SK-N-SH treated with all-trans-retinoic acid at 6 μM for 48 hours (cell line): ENCODE measurements at regions not wholly inside any gene's neighbourhood (a gene's known extent, or its start where the extent isn't known, plus 50 kb on each side); places are given as distances from the start of the nearest gene placed in this dataset.

Experiments
- PPARA ChIP-seq: fragments of 250-450 bp; sonication (Bioruptor Pico); IDR thresholded peaks from 2 replicates; pipeline ENCODE4 v1.5.0; 2020; ENCODE audit warnings: mild to moderate bottlenecking, borderline replicate concordance
- RARB ChIP-seq: fragments of 250-450 bp; sonication (Bioruptor Pico); IDR thresholded peaks from 2 replicates; pipeline ENCODE4 v1.8.0; 2021; ENCODE audit warnings: mild to moderate bottlenecking, moderate library complexity
- SNAI2 ChIP-seq: fragments of 250-450 bp; sonication (Bioruptor Pico); IDR thresholded peaks from 2 replicates; pipeline ENCODE4 v1.5.0; 2020; ENCODE audit warnings: mild to moderate bottlenecking, moderate library complexity
- ZFP3 ChIP-seq: fragments of 250-450 bp; sonication (Bioruptor Pico); IDR thresholded peaks from 2 replicates; pipeline ENCODE4 v1.5.0; 2020; ENCODE audit warnings: mild to moderate bottlenecking, moderate library complexity
- ZFP30 ChIP-seq: fragments of 450-650 bp; formaldehyde crosslinking; IDR thresholded peaks from 2 replicates; pipeline ENCODE4 v1.5.0; 2022; ENCODE audit warnings: mild to moderate bottlenecking, moderate library complexity
- TF ChIP-seq, protein P1 (sequence below): fragments of 250-450 bp; sonication (Bioruptor Pico); IDR thresholded peaks from 2 replicates; pipeline ENCODE4 v1.8.0; 2020; ENCODE audit warnings: mild to moderate bottlenecking, moderate library complexity, borderline replicate concordance
- TF ChIP-seq, protein P2 (sequence below): fragments of 250-450 bp; sonication (Bioruptor Pico); IDR thresholded peaks from 2 replicates; pipeline ENCODE4 v1.5.1; 2021; ENCODE audit warnings: mild to moderate bottlenecking, moderate library complexity
- TF ChIP-seq, protein P3 (sequence below): fragments of 250-450 bp; sonication (Bioruptor Pico); IDR thresholded peaks from 2 replicates; pipeline ENCODE4 v1.5.0; 2020; ENCODE audit warnings: mild to moderate bottlenecking, moderate library complexity

DNA sequence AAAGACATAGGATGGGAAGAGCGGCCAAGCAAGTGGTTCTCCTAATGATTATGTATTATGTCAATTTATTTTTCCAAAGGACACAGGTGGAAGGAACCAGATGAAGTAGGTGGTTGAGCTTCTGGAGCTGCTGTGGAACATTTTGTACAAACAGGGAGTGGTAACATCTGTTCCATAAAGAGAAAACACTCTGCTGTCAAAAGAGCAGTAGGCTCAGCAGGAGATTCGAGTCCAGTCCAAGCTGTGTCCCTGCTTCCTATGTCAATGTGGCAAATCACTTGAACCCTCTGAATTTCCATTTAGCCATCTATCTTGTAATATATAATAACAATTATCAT lies 448.0 kb upstream of the ANKRD30A start:
- TF ChIP-seq PPARA (CRISPR knock-in tag), result no peak
- TF ChIP-seq, protein P1, sequence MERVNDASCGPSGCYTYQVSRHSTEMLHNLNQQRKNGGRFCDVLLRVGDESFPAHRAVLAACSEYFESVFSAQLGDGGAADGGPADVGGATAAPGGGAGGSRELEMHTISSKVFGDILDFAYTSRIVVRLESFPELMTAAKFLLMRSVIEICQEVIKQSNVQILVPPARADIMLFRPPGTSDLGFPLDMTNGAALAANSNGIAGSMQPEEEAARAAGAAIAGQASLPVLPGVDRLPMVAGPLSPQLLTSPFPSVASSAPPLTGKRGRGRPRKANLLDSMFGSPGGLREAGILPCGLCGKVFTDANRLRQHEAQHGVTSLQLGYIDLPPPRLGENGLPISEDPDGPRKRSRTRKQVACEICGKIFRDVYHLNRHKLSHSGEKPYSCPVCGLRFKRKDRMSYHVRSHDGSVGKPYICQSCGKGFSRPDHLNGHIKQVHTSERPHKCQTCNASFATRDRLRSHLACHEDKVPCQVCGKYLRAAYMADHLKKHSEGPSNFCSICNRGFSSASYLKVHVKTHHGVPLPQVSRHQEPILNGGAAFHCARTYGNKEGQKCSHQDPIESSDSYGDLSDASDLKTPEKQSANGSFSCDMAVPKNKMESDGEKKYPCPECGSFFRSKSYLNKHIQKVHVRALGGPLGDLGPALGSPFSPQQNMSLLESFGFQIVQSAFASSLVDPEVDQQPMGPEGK (CRISPR knock-in tag), result no peak
- TF ChIP-seq, protein P2, sequence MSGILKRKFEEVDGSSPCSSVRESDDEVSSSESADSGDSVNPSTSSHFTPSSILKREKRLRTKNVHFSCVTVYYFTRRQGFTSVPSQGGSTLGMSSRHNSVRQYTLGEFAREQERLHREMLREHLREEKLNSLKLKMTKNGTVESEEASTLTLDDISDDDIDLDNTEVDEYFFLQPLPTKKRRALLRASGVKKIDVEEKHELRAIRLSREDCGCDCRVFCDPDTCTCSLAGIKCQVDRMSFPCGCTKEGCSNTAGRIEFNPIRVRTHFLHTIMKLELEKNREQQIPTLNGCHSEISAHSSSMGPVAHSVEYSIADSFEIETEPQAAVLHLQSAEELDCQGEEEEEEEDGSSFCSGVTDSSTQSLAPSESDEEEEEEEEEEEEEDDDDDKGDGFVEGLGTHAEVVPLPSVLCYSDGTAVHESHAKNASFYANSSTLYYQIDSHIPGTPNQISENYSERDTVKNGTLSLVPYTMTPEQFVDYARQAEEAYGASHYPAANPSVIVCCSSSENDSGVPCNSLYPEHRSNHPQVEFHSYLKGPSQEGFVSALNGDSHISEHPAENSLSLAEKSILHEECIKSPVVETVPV (CRISPR knock-in tag), result no peak
- no peak for TF ChIP-seq ZFP3 (CRISPR knock-in tag)
- TF ChIP-seq, protein P3, sequence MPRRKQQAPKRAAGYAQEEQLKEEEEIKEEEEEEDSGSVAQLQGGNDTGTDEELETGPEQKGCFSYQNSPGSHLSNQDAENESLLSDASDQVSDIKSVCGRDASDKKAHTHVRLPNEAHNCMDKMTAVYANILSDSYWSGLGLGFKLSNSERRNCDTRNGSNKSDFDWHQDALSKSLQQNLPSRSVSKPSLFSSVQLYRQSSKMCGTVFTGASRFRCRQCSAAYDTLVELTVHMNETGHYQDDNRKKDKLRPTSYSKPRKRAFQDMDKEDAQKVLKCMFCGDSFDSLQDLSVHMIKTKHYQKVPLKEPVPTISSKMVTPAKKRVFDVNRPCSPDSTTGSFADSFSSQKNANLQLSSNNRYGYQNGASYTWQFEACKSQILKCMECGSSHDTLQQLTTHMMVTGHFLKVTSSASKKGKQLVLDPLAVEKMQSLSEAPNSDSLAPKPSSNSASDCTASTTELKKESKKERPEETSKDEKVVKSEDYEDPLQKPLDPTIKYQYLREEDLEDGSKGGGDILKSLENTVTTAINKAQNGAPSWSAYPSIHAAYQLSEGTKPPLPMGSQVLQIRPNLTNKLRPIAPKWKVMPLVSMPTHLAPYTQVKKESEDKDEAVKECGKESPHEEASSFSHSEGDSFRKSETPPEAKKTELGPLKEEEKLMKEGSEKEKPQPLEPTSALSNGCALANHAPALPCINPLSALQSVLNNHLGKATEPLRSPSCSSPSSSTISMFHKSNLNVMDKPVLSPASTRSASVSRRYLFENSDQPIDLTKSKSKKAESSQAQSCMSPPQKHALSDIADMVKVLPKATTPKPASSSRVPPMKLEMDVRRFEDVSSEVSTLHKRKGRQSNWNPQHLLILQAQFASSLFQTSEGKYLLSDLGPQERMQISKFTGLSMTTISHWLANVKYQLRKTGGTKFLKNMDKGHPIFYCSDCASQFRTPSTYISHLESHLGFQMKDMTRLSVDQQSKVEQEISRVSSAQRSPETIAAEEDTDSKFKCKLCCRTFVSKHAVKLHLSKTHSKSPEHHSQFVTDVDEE (CRISPR knock-in tag), result no peak
- no peak for TF ChIP-seq SNAI2 (CRISPR knock-in tag)
- no peak for TF ChIP-seq ZFP30
- TF ChIP-seq RARB (CRISPR knock-in tag), result no peak
